ENCODE measurements at regions not wholly inside any gene's neighbourhood (a gene's known extent, or its start where the extent isn't known, plus 50 kb on each side); places are given as distances from the start of the nearest gene placed in this dataset.
A peak's percentile ranks its signal among the peaks of the same experiment; 100 is the strongest.

GRCh38 chr4:146076081-146076480, 99.4 kb upstream of the LSM6 start:
- Histone ChIP-seq H3K36me3 (no peaks in the 10 kb centered on the region), H3K9me3 (ENCODE audit: low read depth) (no peaks in the 10 kb centered on the region), H3K27ac (no peak overlapping the region), H3K4me3 (no peak overlapping the region), H3K27me3 (no peaks in the 10 kb centered on the region), H3K4me1 (ENCODE audit: low read depth) (no peaks in the 10 kb centered on the region)
- no peak for DNase-seq (ENCODE audit: low read depth in 1 of 2, low spot score in 1 of 2)
- TF ChIP-seq CTCF (IDR thresholded peaks at IDR 0.05; ENCODE audit: low read depth, low read length) = no peak

GRCh38 chr4:146073517-146073916, 102.0 kb upstream of the LSM6 start:
- Histone ChIP-seq H3K9me3 (ENCODE audit: low read depth) (no peaks in the 10 kb centered on the region), H3K4me3 (no peak overlapping the region), H3K36me3 (no peaks in the 10 kb centered on the region), H3K27me3 (no peaks in the 10 kb centered on the region), H3K27ac (no peak overlapping the region), H3K4me1 (ENCODE audit: low read depth) (no peaks in the 10 kb centered on the region)
- TF ChIP-seq CTCF (IDR thresholded peaks at IDR 0.05; ENCODE audit: low read depth, low read length) = no peak
- no peak for DNase-seq (ENCODE audit: low read depth in 1 of 2, low spot score in 1 of 2)

- H3K9me3 ChIP-seq (ENCODE audit: low read depth) = no peaks in the 10 kb centered on the region
- no peak overlapping the region for H3K4me3 ChIP-seq
- H3K27ac ChIP-seq = no peak overlapping the region
- H3K27me3 ChIP-seq = no peaks in the 10 kb centered on the region
- no peaks in the 10 kb centered on the region for H3K4me1 ChIP-seq (ENCODE audit: low read depth)
- TF ChIP-seq CTCF (IDR thresholded peaks at IDR 0.05; ENCODE audit: low read depth, low read length) = no peak
- H3K36me3 ChIP-seq = no peaks in the 10 kb centered on the region
- peak in 1 of 2 donors; percentile 27 for DNase-seq (ENCODE audit: low read depth in 1 of 2, low spot score in 1 of 2)
Measured at GRCh38 chr4:146072376-146072775, 103.1 kb upstream of the LSM6 start.

GRCh38 chr4:146071390-146071789, 104.1 kb upstream of the LSM6 start:
- no peak for TF ChIP-seq CTCF (IDR thresholded peaks at IDR 0.05; ENCODE audit: low read depth, low read length)
- Histone ChIP-seq H3K27ac (no peak overlapping the region), H3K4me3 (no peak overlapping the region), H3K27me3 (no peaks in the 10 kb centered on the region), H3K9me3 (ENCODE audit: low read depth) (no peaks in the 10 kb centered on the region), H3K4me1 (ENCODE audit: low read depth) (no peaks in the 10 kb centered on the region), H3K36me3 (no peaks in the 10 kb centered on the region)
- DNase-seq (ENCODE audit: low read depth in 1 of 2, low spot score in 1 of 2) = no peak

GRCh38 chr4:146063143-146063542, 112.4 kb upstream of the LSM6 start:
- Histone ChIP-seq H3K4me3 (no peak overlapping the region), H3K4me1 (ENCODE audit: low read depth) (no peaks in the 10 kb centered on the region), H3K36me3 (no peaks in the 10 kb centered on the region), H3K27me3 (no peaks in the 10 kb centered on the region), H3K9me3 (ENCODE audit: low read depth) (no peaks in the 10 kb centered on the region), H3K27ac (no peak overlapping the region)
- DNase-seq (ENCODE audit: low read depth in 1 of 2, low spot score in 1 of 2) = no peak
- TF ChIP-seq CTCF (IDR thresholded peaks at IDR 0.05; ENCODE audit: low read depth, low read length) = no peak

GRCh38 chr4:146062340-146062739, 113.2 kb upstream of the LSM6 start:
- H3K27me3 ChIP-seq = no peaks in the 10 kb centered on the region
- DNase-seq (ENCODE audit: low read depth in 1 of 2, low spot score in 1 of 2) = no peak
- H3K4me1 ChIP-seq (ENCODE audit: low read depth) = no peaks in the 10 kb centered on the region
- H3K9me3 ChIP-seq (ENCODE audit: low read depth) = no peaks in the 10 kb centered on the region
- no peak overlapping the region for H3K27ac ChIP-seq
- H3K36me3 ChIP-seq = no peaks in the 10 kb centered on the region
- TF ChIP-seq CTCF (IDR thresholded peaks at IDR 0.05; ENCODE audit: low read depth, low read length) = no peak
- H3K4me3 ChIP-seq = no peak overlapping the region

Measured in cardiac muscle cell (in vitro differentiated cells and primary cell).